ENCODE measurements at regions not wholly inside any gene's neighbourhood (a gene's known extent, or its start where the extent isn't known, plus 50 kb on each side); places are given as distances from the start of the nearest gene placed in this dataset.
A peak's percentile ranks its signal among the peaks of the same experiment; 100 is the strongest.

GRCh38 chr3:178084938-178085816 lies 451.1 kb upstream of the KCNMB2 start:
- TF ChIP-seq POLR2AphosphoS5 (IDR thresholded peaks at IDR 0.05; ENCODE audit: borderline replicate concordance, low read depth, low read length) (peak; percentile 19; the same call in 1 of the 2 replicates), EZH2 (IDR thresholded peaks at IDR 0.05) (no peak)

Measured in SK-N-MC (cell line).